Breast epithelium (tissue), 3 donors: ENCODE measurements at regions not wholly inside any gene's neighbourhood (a gene's known extent, or its start where the extent isn't known, plus 50 kb on each side); places are given as distances from the start of the nearest gene placed in this dataset.

Experiments used
- CTCF ChIP-seq, 3 donors: fragments of 450-650 bp; IDR thresholded peaks; one replicate each; pipeline ENCODE4 v1.5.1; 2016 to 2017; ENCODE audit warnings: antibody characterized with exemption in 3 of 3, mild to moderate bottlenecking in 3 of 3, moderate library complexity in 3 of 3
- POLR2A ChIP-seq: fragments of 450-650 bp; IDR thresholded peaks from one replicate; pipeline ENCODE4 v1.6.1; 2016; ENCODE audit warnings: antibody characterized with exemption, mild to moderate bottlenecking, moderate library complexity

- TF ChIP-seq POLR2A (no peak), CTCF (IDR thresholded peaks at IDR 0.05) (no peak)
These were observed 1535.8 kb downstream of the TSPY10 start for GRCh38 chrY:11063486-11063885.
